ENCODE measurements at regions not wholly inside any gene's neighbourhood (a gene's known extent, or its start where the extent isn't known, plus 50 kb on each side); places are given as distances from the start of the nearest gene placed in this dataset.

DNA sequence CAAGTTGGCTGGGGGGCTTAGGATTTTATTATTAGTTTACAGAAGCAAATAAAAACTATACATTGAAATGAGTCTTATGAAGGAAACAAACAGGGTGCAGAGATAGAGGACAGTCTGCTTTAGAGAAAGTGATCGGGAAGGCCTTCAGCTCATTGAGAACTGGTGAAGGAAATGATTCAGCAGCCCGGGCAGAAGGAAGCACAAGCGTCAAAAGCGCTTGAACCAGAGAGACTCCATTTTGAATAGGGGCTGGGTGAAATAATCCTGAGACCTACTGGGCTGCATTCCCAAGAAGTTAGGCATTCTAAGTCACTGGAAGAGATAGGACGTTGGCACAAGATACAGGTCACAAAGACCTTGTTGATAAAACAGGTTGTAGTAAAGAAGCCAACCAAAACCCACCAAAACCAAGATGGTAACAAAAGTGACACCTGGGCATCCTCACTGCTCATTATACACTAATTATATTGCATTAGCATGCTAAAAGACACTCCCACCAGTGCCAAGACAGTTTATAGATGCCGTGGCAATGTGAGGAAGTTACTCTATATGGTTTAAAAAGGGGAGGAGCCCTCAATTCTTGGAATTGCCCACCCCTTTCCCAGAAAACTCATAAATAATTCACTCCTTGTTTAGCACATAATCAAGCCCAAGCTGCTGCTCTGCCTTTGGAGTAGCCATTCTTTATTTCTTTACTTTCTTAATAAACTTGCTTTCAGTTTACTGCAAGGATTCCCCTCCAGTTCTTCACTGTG lies 83.1 kb upstream of the MPP7 start:
- Histone ChIP-seq H3K79me2 (ENCODE audit: control insufficient read depth, insufficient read depth, low read length) (no peaks in the 10 kb centered on the region), H3K4me3 (replicated peaks in 1 of 3; ENCODE audit: insufficient read depth in 1 of 3, low read depth in 1 of 3, low read length in 3 of 3) (no peak overlapping the region), H3K4me2 (ENCODE audit: insufficient read depth, low read length) (no peak overlapping the region), H3K4me1 (ENCODE audit: control insufficient read depth, extremely low read depth, insufficient read depth, low read length) (no peaks in the 10 kb centered on the region), H3K36me3 (ENCODE audit: control insufficient read depth in 2 of 2, extremely low read depth in 1 of 2, insufficient read depth in 2 of 2, low read length in 2 of 2) (no peaks in the 10 kb centered on the region), H4K20me1 (replicated peaks; ENCODE audit: control insufficient read depth, extremely low read depth, insufficient read depth, low read length) (no peaks in the 10 kb centered on the region), H2AFZ (ENCODE audit: low read depth, low read length) (no peak overlapping the region), H3K27ac (ENCODE audit: insufficient read depth, low read depth, low read length) (no peak overlapping the region), H3K9me1 (replicated peaks; ENCODE audit: control insufficient read depth, extremely low read depth, insufficient read depth, low read length) (no peaks in the 10 kb centered on the region), H3K27me3 (ENCODE audit: control insufficient read depth in 2 of 2, insufficient read depth in 2 of 2, low read length in 2 of 2) (no peaks in the 10 kb centered on the region), H3K9me3 (replicated peaks; ENCODE audit: control insufficient read depth, insufficient read depth, low read length) (no peaks in the 10 kb centered on the region), H3K9ac (replicated peaks; ENCODE audit: extremely low read depth, insufficient read depth, low read length) (no peak overlapping the region)
- ChIA-PET CTCF (interaction anchor here (1.8 kb wide), 1 partner anchor 135 kb away, joined by 7 read pairs; no protein-coding TSS in a partner anchor), POLR2A (no interaction called here)
- no TSS peak for BruUV-seq (replicated peaks)
- TF ChIP-seq EZH2 (IDR thresholded peaks at IDR 0.05; ENCODE audit: borderline replicate concordance, low read depth, low read length, severe bottlenecking) (no peak), JUN (IDR thresholded peaks at IDR 0.05; ENCODE audit: borderline replicate concordance, insufficient read depth, insufficient read length, low read depth) (no peak)
- FAIRE-seq: no peak
- intact Hi-C loops (cut with micrococcal nuclease) (no loop called here), dilution Hi-C loops (cut with MboI; ENCODE audit: extremely low pct_ligation_motif_present, low sequenced_read_pairs) (no loop called here)
- no peak for DNase-seq (ENCODE audit: low read depth, low spot score)

GRCh38 chr10:28386503-28386868 lies 83.6 kb upstream of the MPP7 start:
- no peaks in the 10 kb centered on the region for H3K9me3 ChIP-seq (replicated peaks; ENCODE audit: control insufficient read depth, insufficient read depth, low read length)
- no peaks in the 10 kb centered on the region for H3K79me2 ChIP-seq (ENCODE audit: control insufficient read depth, insufficient read depth, low read length)
- no peaks in the 10 kb centered on the region for H3K9me1 ChIP-seq (replicated peaks; ENCODE audit: control insufficient read depth, extremely low read depth, insufficient read depth, low read length)
- H3K4me2 ChIP-seq (ENCODE audit: insufficient read depth, low read length): no peak overlapping the region
- no peak overlapping the region for H3K9ac ChIP-seq (replicated peaks; ENCODE audit: extremely low read depth, insufficient read depth, low read length)
- dilution Hi-C loops (cut with MboI; ENCODE audit: extremely low pct_ligation_motif_present, low sequenced_read_pairs): no loop called here
- no peak for DNase-seq (ENCODE audit: low read depth, low spot score)
- POLR2A ChIA-PET: no interaction called here
- intact Hi-C loops (cut with micrococcal nuclease): no loop called here
- no peak for TF ChIP-seq POLR2A (IDR thresholded peaks at IDR 0.05; ENCODE audit: low read depth, low read length)
- H3K27me3 ChIP-seq (ENCODE audit: control insufficient read depth in 2 of 2, insufficient read depth in 2 of 2, low read length in 2 of 2): no peaks in the 10 kb centered on the region
- no peak for FAIRE-seq
- no peaks in the 10 kb centered on the region for H3K36me3 ChIP-seq (ENCODE audit: control insufficient read depth in 2 of 2, extremely low read depth in 1 of 2, insufficient read depth in 2 of 2, low read length in 2 of 2)
- H3K4me1 ChIP-seq (ENCODE audit: control insufficient read depth, extremely low read depth, insufficient read depth, low read length): no peaks in the 10 kb centered on the region
- no peaks in the 10 kb centered on the region for H4K20me1 ChIP-seq (replicated peaks; ENCODE audit: control insufficient read depth, extremely low read depth, insufficient read depth, low read length)
- no peak overlapping the region for H2AFZ ChIP-seq (ENCODE audit: low read depth, low read length)
- H3K27ac ChIP-seq (ENCODE audit: insufficient read depth, low read depth, low read length): no peak overlapping the region
- CTCF ChIA-PET: no interaction called here
- no peak overlapping the region for H3K4me3 ChIP-seq (replicated peaks in 1 of 3; ENCODE audit: insufficient read depth in 1 of 3, low read depth in 1 of 3, low read length in 3 of 3)
- no TSS peak for BruUV-seq (replicated peaks)
